ENCODE measurements at regions not wholly inside any gene's neighbourhood (a gene's known extent, or its start where the extent isn't known, plus 50 kb on each side); places are given as distances from the start of the nearest gene placed in this dataset.

- H3K27me3 ChIP-seq (ENCODE audit: control insufficient read depth, insufficient read depth, low read length), result no peaks in the 10 kb centered on the region
- in situ Hi-C loops (cut with HindIII; ENCODE audit: low pct_unique_long_range_greater_than_20kb, low sequenced_read_pairs), result no loop called here
- H3K4me1 ChIP-seq (ENCODE audit: control insufficient read depth, insufficient read depth, low read length), result no peaks in the 10 kb centered on the region
- POLR2A ChIA-PET, result no interaction called here
- TF ChIP-seq CTCF (IDR thresholded peaks at IDR 0.05) (no peak), SIN3A (IDR thresholded peaks at IDR 0.05; ENCODE audit: borderline replicate concordance, insufficient read depth, low read depth, low read length) (no peak), POLR2AphosphoS5 (IDR thresholded peaks at IDR 0.05; ENCODE audit: low read depth, low read length) (no peak)
- TF ChIP-seq, protein P1, sequence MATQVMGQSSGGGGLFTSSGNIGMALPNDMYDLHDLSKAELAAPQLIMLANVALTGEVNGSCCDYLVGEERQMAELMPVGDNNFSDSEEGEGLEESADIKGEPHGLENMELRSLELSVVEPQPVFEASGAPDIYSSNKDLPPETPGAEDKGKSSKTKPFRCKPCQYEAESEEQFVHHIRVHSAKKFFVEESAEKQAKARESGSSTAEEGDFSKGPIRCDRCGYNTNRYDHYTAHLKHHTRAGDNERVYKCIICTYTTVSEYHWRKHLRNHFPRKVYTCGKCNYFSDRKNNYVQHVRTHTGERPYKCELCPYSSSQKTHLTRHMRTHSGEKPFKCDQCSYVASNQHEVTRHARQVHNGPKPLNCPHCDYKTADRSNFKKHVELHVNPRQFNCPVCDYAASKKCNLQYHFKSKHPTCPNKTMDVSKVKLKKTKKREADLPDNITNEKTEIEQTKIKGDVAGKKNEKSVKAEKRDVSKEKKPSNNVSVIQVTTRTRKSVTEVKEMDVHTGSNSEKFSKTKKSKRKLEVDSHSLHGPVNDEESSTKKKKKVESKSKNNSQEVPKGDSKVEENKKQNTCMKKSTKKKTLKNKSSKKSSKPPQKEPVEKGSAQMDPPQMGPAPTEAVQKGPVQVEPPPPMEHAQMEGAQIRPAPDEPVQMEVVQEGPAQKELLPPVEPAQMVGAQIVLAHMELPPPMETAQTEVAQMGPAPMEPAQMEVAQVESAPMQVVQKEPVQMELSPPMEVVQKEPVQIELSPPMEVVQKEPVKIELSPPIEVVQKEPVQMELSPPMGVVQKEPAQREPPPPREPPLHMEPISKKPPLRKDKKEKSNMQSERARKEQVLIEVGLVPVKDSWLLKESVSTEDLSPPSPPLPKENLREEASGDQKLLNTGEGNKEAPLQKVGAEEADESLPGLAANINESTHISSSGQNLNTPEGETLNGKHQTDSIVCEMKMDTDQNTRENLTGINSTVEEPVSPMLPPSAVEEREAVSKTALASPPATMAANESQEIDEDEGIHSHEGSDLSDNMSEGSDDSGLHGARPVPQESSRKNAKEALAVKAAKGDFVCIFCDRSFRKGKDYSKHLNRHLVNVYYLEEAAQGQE (IDR thresholded peaks at IDR 0.05; ENCODE audit: insufficient read depth in 1 of 2, low read depth in 2 of 2, low read length in 1 of 2), result no peak
- no peaks in the 10 kb centered on the region for H3K9me3 ChIP-seq (ENCODE audit: control insufficient read depth, insufficient read depth, low read depth, low read length)
- H3K36me3 ChIP-seq (ENCODE audit: control insufficient read depth, insufficient read depth, low read length), result no peaks in the 10 kb centered on the region
- DNase-seq (ENCODE audit: low read depth, low spot score), result no peak
- no peak overlapping the region for H3K4me3 ChIP-seq (ENCODE audit: low read depth in 2 of 2, low read length in 2 of 2)
- no TSS peak for BruUV-seq (replicated peaks)
- H3K27ac ChIP-seq (ENCODE audit: low read length), result no peak overlapping the region
- CTCF ChIA-PET, result no interaction called here
- intact Hi-C loops (cut with micrococcal nuclease; ENCODE audit: unreplicated experiment), result no loop called here
- no peak for ATAC-seq
Observed at GRCh38 chr13:22454586-22454985, 726.2 kb upstream of the SGCG start.

DNA sequence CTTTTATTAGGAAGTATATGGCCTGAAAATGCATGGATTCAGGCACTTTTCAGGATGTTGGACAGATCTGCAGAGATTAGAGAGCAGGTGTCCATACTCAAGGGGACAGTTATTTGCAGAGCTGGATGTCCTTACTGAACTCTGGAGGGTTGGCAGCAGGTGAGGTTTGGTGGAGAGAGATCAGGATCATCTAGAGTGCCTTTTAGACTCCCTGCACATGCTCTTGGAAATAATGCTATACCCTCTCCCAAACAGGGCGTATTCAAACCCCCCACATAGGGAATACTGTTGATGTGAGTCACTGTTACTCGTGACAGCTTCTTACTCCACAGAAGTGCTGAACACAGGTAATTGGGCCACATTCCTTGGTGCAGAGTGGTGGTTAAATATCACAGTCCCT lies 725.7 kb upstream of the SGCG start:
- Histone ChIP-seq H3K27ac (ENCODE audit: low read length) (no peak overlapping the region), H3K4me3 (ENCODE audit: low read depth in 2 of 2, low read length in 2 of 2) (no peak overlapping the region), H3K27me3 (ENCODE audit: control insufficient read depth, insufficient read depth, low read length) (no peaks in the 10 kb centered on the region), H3K36me3 (ENCODE audit: control insufficient read depth, insufficient read depth, low read length) (no peaks in the 10 kb centered on the region), H3K9me3 (ENCODE audit: control insufficient read depth, insufficient read depth, low read depth, low read length) (no peaks in the 10 kb centered on the region), H3K4me1 (ENCODE audit: control insufficient read depth, insufficient read depth, low read length) (no peaks in the 10 kb centered on the region)
- TF ChIP-seq, protein P1 (IDR thresholded peaks at IDR 0.05; ENCODE audit: insufficient read depth in 1 of 2, low read depth in 2 of 2, low read length in 1 of 2), result no peak
- no peak for TF ChIP-seq CTCF (IDR thresholded peaks at IDR 0.05)
- no peak for TF ChIP-seq TCF7L2 (IDR thresholded peaks at IDR 0.05; ENCODE audit: low read depth, low read length)
- TF ChIP-seq SIN3A (IDR thresholded peaks at IDR 0.05; ENCODE audit: borderline replicate concordance, insufficient read depth, low read depth, low read length), result no peak
- no peak for TF ChIP-seq POLR2AphosphoS5 (IDR thresholded peaks at IDR 0.05; ENCODE audit: low read depth, low read length)
- ATAC-seq, result no peak
- ChIA-PET CTCF (no interaction called here), POLR2A (no interaction called here)
- in situ Hi-C loops (cut with HindIII; ENCODE audit: low pct_unique_long_range_greater_than_20kb, low sequenced_read_pairs) (no loop called here), intact Hi-C loops (cut with micrococcal nuclease; ENCODE audit: unreplicated experiment) (no loop called here)
- no TSS peak for BruUV-seq (replicated peaks)
- DNase-seq (ENCODE audit: low read depth, low spot score), result no peak
